ENCODE measurements at regions not wholly inside any gene's neighbourhood (a gene's known extent, or its start where the extent isn't known, plus 50 kb on each side); places are given as distances from the start of the nearest gene placed in this dataset.
A peak's percentile ranks its signal among the peaks of the same experiment; 100 is the strongest.

DNA sequence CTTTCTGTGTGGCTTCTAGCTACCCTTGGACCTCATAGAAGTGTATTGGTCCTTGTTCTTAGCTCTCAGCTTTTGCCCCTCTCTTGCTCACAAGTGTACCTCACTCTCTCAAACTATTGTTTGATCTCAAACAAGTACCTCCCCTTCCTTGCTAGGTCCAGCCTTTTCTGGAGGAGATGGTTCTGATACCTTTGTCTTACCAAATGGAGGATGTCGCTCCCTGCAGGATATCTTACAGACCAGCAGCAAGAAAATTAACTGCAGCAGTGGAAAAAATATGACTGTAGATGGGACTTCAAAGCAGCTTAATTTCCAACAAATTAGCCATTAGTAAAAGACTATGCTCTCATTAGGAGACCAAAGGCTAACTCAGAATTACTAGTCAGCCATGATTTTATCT is 388.1 kb upstream of the ROBO2 start:
- TF ChIP-seq CTCF (IDR thresholded peaks at IDR 0.05; ENCODE audit: insufficient read depth, low read depth, low read length, missing control alignments), result no peak
- H3K4me3 ChIP-seq (ENCODE audit: low read depth, low read length), result no peak overlapping the region
- peak; percentile 5 for DNase-seq (ENCODE audit: low read depth)

GRCh38 chr3:76652524-76652923 is 387.4 kb upstream of the ROBO2 start:
- DNase-seq (ENCODE audit: low read depth), result no peak
- H3K4me3 ChIP-seq (ENCODE audit: low read depth, low read length), result no peak overlapping the region
- no peak for TF ChIP-seq CTCF (IDR thresholded peaks at IDR 0.05; ENCODE audit: insufficient read depth, low read depth, low read length, missing control alignments)

GRCh38 chr3:76653640-76654251 is 386.2 kb upstream of the ROBO2 start:
- no peak for TF ChIP-seq CTCF (IDR thresholded peaks at IDR 0.05; ENCODE audit: insufficient read depth, low read depth, low read length, missing control alignments)
- H3K4me3 ChIP-seq (ENCODE audit: low read depth, low read length), result no peak overlapping the region
- DNase-seq (ENCODE audit: low read depth), result no peak

DNA sequence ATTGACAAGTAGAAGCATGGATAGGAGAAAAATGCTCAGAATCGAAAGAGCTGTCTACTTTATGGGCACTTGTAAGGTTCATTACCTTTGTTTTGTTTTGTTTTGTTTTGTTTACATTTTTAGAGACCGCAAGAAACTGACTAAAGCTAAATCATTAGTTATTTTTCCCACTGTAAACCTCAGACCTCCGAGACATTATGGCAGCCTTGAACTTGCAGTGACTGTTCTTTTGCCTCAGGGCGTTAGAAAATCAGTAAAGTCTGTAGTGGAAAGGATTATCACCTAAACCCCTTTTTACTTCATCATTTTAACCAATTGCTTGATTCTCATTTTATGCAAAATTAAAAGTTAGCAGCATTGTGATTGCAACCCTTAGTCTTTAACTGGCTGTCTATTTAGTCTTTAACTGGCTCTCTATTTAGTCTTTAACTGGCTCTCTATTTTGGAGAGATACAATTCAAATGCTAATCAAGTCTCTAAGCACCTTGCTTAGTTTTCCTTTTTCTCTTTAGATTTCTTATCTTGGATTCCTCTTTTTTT is 383.3 kb upstream of the ROBO2 start:
- TF ChIP-seq CTCF (IDR thresholded peaks at IDR 0.05; ENCODE audit: insufficient read depth, low read depth, low read length, missing control alignments), result no peak
- H3K4me3 ChIP-seq (ENCODE audit: low read depth, low read length), result no peak overlapping the region

GRCh38 chr3:76657909-76658308 is 382.0 kb upstream of the ROBO2 start:
- no peak overlapping the region for H3K4me3 ChIP-seq (ENCODE audit: low read depth, low read length)
- DNase-seq (ENCODE audit: low read depth), result no peak
- TF ChIP-seq CTCF (IDR thresholded peaks at IDR 0.05; ENCODE audit: insufficient read depth, low read depth, low read length, missing control alignments), result no peak

More for the DNA sequence above, 383.3 kb upstream of the ROBO2 start:
- DNase-seq (ENCODE audit: low read depth), result no peak

- no peak for DNase-seq (ENCODE audit: low read depth)
- TF ChIP-seq CTCF (IDR thresholded peaks at IDR 0.05; ENCODE audit: insufficient read depth, low read depth, low read length, missing control alignments), result no peak
- no peak overlapping the region for H3K4me3 ChIP-seq (ENCODE audit: low read depth, low read length)
Observed at GRCh38 chr3:76661527-76662250, 378.2 kb upstream of the ROBO2 start.
